Upper lobe of right lung (tissue), 1 donor: ENCODE measurements at regions not wholly inside any gene's neighbourhood (a gene's known extent, or its start where the extent isn't known, plus 50 kb on each side); places are given as distances from the start of the nearest gene placed in this dataset.

Experiments used
- ATAC-seq: fragments of 200-7000 bp; cut with Tn5 transposase; one replicate; pipeline ENCODE4 v1.9.1; 2020; ENCODE audit warnings: mild to moderate bottlenecking, moderate library complexity
- DNase-seq: peaks from one replicate; pipeline ENCODE4 v3.0.0-alpha.2; 2020
- H3K27ac ChIP-seq: fragments of 200-600 bp; one replicate; pipeline ENCODE4 v1.8.0; 2022
- H3K27me3 ChIP-seq: fragments of 200-600 bp; one replicate; pipeline ENCODE4 v1.8.0; 2022; ENCODE audit warnings: mild to moderate bottlenecking
- H3K36me3 ChIP-seq: fragments of 200-600 bp; one replicate; pipeline ENCODE4 v1.8.0; 2022
- H3K4me1 ChIP-seq: fragments of 200-600 bp; one replicate; pipeline ENCODE4 v1.8.0; 2022
- H3K4me3 ChIP-seq: fragments of 200-600 bp; one replicate; pipeline ENCODE4 v1.8.0; 2022; ENCODE audit warnings: mild to moderate bottlenecking
- H3K9me3 ChIP-seq: fragments of 200-600 bp; one replicate; pipeline ENCODE4 v1.8.0; 2022
- intact Hi-C: fragments of 100-400 bp; cut with DNase I; formaldehyde crosslinking; loops from one replicate; pipeline ENCODE4 v1.11.0; 2022
- TF ChIP-seq, protein P1 (sequence below): fragments of 200-600 bp; IDR thresholded peaks from one replicate; pipeline ENCODE4 v1.8.0; 2022; ENCODE audit warnings: antibody characterized with exemption
- donor health status: DM: no; HTN: yes; CAD: no; lungs with severe emphysema.

DNA sequence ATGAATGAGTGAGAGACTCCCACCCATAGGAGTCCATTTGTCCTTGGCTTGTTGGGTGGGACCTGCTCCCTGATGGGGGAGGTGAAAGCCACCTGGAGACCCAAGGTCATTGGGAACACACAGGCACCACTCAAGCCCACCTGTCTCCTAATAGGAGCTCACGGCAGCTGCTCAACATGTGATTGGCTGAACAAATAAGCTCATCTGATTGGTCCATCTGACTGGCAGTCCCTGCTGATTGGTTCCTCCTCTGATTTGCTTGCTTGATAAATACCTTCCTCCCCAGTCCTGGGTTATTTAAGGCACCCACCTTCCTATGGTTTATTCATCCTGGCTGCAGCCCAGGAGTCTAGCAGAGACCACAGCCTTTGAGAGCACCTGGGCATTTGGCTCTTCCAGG, 502.9 kb downstream of the PTPRU start:
- Histone ChIP-seq H3K4me3 (no peak overlapping the region), H3K9me3 (no peaks in the 10 kb centered on the region), H3K27me3 (peaks cover 11% of the 10 kb centered on the region), H3K27ac (no peak overlapping the region), H3K36me3 (no peaks in the 10 kb centered on the region), H3K4me1 (no peaks in the 10 kb centered on the region)
- DNase-seq (no peak), ATAC-seq (no peak)
- TF ChIP-seq, protein P1, sequence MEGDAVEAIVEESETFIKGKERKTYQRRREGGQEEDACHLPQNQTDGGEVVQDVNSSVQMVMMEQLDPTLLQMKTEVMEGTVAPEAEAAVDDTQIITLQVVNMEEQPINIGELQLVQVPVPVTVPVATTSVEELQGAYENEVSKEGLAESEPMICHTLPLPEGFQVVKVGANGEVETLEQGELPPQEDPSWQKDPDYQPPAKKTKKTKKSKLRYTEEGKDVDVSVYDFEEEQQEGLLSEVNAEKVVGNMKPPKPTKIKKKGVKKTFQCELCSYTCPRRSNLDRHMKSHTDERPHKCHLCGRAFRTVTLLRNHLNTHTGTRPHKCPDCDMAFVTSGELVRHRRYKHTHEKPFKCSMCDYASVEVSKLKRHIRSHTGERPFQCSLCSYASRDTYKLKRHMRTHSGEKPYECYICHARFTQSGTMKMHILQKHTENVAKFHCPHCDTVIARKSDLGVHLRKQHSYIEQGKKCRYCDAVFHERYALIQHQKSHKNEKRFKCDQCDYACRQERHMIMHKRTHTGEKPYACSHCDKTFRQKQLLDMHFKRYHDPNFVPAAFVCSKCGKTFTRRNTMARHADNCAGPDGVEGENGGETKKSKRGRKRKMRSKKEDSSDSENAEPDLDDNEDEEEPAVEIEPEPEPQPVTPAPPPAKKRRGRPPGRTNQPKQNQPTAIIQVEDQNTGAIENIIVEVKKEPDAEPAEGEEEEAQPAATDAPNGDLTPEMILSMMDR: no peak
- intact Hi-C loops: no loop called here

DNA sequence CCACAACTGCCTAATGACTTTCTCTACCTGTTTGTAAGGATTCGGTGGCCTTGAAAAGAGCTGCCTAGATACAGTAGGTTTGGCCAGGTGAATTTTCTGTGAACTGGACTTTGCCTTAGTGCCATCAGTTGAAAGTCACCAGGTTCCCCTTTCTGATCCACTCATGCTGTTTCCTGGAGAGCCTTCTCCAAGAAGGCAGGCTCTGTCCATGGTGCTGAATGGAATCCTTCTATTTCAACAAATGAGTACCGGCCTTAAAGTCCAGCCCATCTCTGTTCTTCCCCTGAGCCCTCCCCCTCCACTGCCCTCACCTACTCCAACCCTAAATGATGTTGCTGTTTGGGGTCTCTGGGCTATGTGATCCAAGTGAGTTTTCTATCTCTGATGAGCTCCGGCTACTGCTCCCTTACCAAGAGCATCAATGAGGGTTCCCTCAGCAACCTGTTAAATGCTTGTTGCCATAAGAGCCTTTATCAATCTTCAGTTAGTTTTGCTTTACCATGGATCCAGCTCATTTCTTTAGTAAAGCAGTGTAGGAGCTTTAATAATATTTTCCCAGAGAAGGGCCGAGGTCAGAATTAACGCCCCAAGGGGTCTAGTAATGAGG, 500.4 kb downstream of the PTPRU start:
- Histone ChIP-seq H3K27me3 (peaks cover 11% of the 10 kb centered on the region), H3K4me1 (no peaks in the 10 kb centered on the region), H3K4me3 (no peak overlapping the region), H3K36me3 (no peaks in the 10 kb centered on the region), H3K9me3 (no peaks in the 10 kb centered on the region), H3K27ac (no peak overlapping the region)
- ATAC-seq (peak; percentile 35), DNase-seq (no peak)
- TF ChIP-seq, protein P1: no peak
- intact Hi-C loops: no loop called here

DNA sequence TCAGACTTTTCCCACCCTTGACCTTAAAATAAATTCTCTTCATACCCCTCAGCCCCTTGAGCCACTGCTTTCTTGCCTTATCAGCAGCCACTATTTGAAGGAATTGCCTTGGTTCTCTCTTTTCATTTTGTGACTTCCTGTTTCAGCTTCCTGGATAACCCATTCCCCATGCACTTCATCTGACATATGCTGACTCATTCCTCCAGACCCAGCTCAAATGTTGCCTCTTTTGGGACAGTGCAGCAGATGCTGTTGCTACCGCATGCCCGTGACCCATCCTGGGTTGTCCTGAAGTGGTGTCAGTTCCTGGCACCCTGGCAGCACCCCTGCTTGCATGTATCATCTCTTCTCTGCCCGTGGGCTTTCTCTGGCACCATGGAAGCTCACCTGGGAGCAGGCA, 496.1 kb downstream of the PTPRU start:
- intact Hi-C loops: no loop called here
- no peaks in the 10 kb centered on the region for H3K36me3 ChIP-seq

DNA sequence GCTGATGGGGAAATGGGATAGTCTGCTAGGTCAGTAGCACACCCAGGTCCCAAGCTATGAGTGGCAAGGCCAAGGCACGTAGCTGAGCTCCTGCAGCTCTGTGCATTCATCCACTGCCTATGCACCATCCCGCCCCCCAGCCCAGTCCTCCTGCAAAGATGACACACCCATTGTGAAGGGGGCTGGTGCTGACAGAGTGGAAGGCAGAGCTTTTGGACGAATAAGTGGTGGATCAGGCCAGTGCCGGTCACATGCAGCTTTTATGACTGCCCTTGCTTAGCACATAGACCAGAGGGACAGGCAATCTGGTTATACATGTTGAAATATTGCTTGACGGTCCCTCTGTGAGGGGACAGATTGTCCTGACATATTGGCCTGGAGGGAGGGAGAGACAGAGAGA, 494.3 kb downstream of the PTPRU start:
- TF ChIP-seq, protein P1: no peak
- no peak for ATAC-seq
- intact Hi-C loops: no loop called here

More for the DNA sequence above, 496.1 kb downstream of the PTPRU start:
- Histone ChIP-seq H3K9me3 (no peaks in the 10 kb centered on the region), H3K27ac (no peak overlapping the region), H3K4me3 (no peak overlapping the region), H3K4me1 (no peaks in the 10 kb centered on the region), H3K27me3 (no peaks in the 10 kb centered on the region)
- DNase-seq (no peak), ATAC-seq (no peak)
- TF ChIP-seq, protein P1: no peak

DNA sequence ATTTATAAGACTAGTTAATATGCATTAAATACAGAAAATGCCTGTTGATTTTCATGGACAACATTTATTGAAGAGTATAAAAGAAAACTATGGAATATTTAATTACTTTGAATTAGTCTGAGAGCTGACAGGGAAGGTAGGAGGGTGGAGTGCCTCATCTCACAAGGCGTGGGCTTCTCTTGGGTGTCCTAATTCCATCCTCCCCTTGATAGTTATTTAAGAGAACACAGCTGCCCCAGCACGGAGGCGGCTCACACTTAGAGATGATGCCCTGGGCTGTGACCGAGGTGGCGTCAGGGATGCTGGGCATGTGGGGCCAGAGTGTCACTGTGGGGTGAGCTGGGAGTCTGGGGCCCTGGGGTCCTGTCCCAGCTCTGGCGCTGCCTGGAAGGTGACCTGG, 493.0 kb downstream of the PTPRU start:
- H3K9me3 ChIP-seq: no peaks in the 10 kb centered on the region
- no peak overlapping the region for H3K4me3 ChIP-seq
- H3K27ac ChIP-seq: no peak overlapping the region
- TF ChIP-seq, protein P1: no peak
- intact Hi-C loops: no loop called here
- DNase-seq: no peak
- no peak for ATAC-seq
- no peaks in the 10 kb centered on the region for H3K27me3 ChIP-seq
- no peaks in the 10 kb centered on the region for H3K36me3 ChIP-seq
- H3K4me1 ChIP-seq: no peaks in the 10 kb centered on the region

More for the DNA sequence above, 494.3 kb downstream of the PTPRU start:
- H3K4me3 ChIP-seq: no peak overlapping the region
- H3K36me3 ChIP-seq: no peaks in the 10 kb centered on the region
- no peaks in the 10 kb centered on the region for H3K27me3 ChIP-seq
- H3K9me3 ChIP-seq: no peaks in the 10 kb centered on the region
- no peak for DNase-seq
- no peaks in the 10 kb centered on the region for H3K4me1 ChIP-seq
- no peak overlapping the region for H3K27ac ChIP-seq

DNA sequence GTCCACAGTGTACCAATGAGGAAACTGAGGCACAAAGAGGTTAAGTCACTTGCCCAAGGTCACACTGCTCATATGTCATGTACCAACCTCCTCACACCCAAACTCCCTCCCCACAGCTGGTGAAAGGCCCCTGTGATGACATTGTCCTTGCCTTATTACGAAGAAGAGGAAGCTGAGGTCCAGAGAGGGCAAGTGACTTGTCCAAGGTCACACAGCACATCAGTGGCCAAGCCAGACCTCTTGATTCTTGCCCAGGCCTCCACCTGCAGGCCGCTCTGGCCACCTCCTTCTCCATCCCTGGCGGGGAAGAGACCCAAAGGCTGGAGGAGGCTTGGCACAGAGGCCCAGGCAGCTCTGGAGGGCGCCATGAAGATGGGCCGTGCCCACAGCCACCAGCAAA, 492.4 kb downstream of the PTPRU start:
- intact Hi-C loops: no loop called here
- ATAC-seq: no peak
- H3K9me3 ChIP-seq: no peaks in the 10 kb centered on the region

More for the DNA sequence above, 492.4 kb downstream of the PTPRU start:
- no peak overlapping the region for H3K27ac ChIP-seq
- no peaks in the 10 kb centered on the region for H3K36me3 ChIP-seq
- TF ChIP-seq, protein P1: no peak
- H3K4me1 ChIP-seq: no peaks in the 10 kb centered on the region
- no peak overlapping the region for H3K4me3 ChIP-seq
- no peaks in the 10 kb centered on the region for H3K27me3 ChIP-seq
- no peak for DNase-seq
